Subcutaneous abdominal adipose tissue (tissue), 5 donors: ENCODE measurements at regions not wholly inside any gene's neighbourhood (a gene's known extent, or its start where the extent isn't known, plus 50 kb on each side); places are given as distances from the start of the nearest gene placed in this dataset.
"Not testable (repeated sequence)": the region's sequence is repeated elsewhere in the genome, so short reads cannot be mapped to it uniquely, and the experiment has no call there.

Source experiments
- H3K27ac ChIP-seq: one replicate; pipeline ENCODE4 v1.7.0; 2013; ENCODE audit warnings: low read depth, mild to moderate bottlenecking, inconsistent platforms, low read length, moderate library complexity
- H3K27me3 ChIP-seq, 5 donors: one replicate each; pipeline ENCODE4 v1.7.0; 2013; ENCODE audit warnings: low read length in 5 of 5, inconsistent platforms in 1 of 5; ENCODE audit not compliant: control insufficient read depth in 5 of 5, insufficient read depth in 4 of 5
- H3K36me3 ChIP-seq, 5 donors: one replicate each; pipeline ENCODE4 v1.7.0; 2013; ENCODE audit warnings: low read length in 5 of 5; ENCODE audit not compliant: control insufficient read depth in 5 of 5, insufficient read depth in 5 of 5
- H3K4me1 ChIP-seq, 5 donors: one replicate each; pipeline ENCODE4 v1.7.0; 2013; ENCODE audit warnings: low read length in 5 of 5, mild to moderate bottlenecking in 3 of 5, moderate library complexity in 1 of 5; ENCODE audit not compliant: control insufficient read depth in 5 of 5, insufficient read depth in 5 of 5
- H3K4me3 ChIP-seq, 5 donors: one replicate each; pipeline ENCODE4 v1.7.0; 2013; ENCODE audit warnings: low read length in 5 of 5, low read depth in 1 of 5
- H3K9ac ChIP-seq, 5 donors: one replicate each; pipeline ENCODE4 v1.7.0; 2013; ENCODE audit warnings: low read length in 5 of 5, mild to moderate bottlenecking in 4 of 5, moderate library complexity in 3 of 5
- H3K9me3 ChIP-seq, 5 donors: one replicate each; pipeline ENCODE4 v1.7.0; 2013; ENCODE audit warnings: low read length in 5 of 5; ENCODE audit not compliant: control insufficient read depth in 5 of 5
- donor health status: healthy.
- donor health status: healthy.
- donor health status: healthy.
- donor health status: healthy.
- donor health status: healthy.

DNA sequence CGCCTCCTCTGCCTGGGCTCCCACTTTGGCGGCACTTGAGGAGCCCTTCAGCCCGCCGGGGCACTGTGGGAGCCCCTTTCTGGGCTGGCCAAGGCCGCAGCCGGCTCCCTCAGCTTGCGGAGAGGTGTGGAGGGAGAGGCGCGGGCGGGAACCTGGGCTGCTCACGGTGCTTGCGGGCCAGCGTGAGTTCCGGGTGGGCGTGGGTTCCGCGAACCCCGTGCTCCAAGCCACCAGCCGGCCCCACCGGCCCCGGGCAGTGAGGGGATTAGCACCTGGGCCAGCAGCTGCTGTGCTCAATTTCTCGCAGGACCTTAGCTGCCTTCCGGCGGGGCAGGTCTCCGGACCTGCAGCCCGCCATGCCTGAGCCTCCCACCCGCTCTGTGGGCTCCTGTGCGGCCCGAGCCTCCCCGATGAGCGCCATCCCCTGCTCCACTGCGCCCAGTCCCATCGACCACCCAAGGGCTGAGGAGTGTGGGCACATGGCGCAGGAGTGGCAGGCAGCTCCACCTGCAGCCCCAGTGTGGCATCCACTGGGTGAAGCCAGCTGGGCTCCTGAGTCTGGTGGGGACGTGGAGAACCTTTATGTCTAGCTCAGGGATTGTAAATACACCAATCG, 327.7 kb downstream of the ADAMTS20 start:
- not testable (repeated sequence) for H3K36me3 ChIP-seq, H3K9ac ChIP-seq, H3K4me3 ChIP-seq, H3K9me3 ChIP-seq, H3K27ac ChIP-seq, H3K27me3 ChIP-seq, H3K4me1 ChIP-seq

DNA sequence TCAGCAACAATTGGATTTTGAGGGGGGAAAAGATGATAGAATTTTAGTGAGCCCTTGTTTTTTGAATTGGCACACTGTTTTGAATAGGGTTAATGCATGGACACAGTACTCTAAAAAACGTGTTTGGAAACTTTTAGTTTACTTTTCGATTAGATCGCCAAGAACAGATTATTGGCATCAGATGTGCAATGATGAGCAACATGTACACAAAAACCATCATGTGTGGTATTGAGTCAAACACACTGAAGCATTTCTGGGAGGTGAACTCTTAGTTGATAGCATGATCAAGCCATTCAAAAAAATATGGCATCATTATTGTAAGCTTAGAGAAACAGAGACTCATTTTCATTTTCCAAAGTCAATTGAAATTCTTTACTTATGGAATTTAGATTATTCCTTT, 329.2 kb downstream of the ADAMTS20 start:
- H3K36me3 ChIP-seq: no peaks in the 10 kb centered on the region
- H3K27me3 ChIP-seq: no peaks in the 10 kb centered on the region
- H3K4me3 ChIP-seq: no peak overlapping the region
- H3K9me3 ChIP-seq: no peaks in the 10 kb centered on the region
- no peak overlapping the region for H3K9ac ChIP-seq
- H3K27ac ChIP-seq: no peak overlapping the region
- no peaks in the 10 kb centered on the region for H3K4me1 ChIP-seq

DNA sequence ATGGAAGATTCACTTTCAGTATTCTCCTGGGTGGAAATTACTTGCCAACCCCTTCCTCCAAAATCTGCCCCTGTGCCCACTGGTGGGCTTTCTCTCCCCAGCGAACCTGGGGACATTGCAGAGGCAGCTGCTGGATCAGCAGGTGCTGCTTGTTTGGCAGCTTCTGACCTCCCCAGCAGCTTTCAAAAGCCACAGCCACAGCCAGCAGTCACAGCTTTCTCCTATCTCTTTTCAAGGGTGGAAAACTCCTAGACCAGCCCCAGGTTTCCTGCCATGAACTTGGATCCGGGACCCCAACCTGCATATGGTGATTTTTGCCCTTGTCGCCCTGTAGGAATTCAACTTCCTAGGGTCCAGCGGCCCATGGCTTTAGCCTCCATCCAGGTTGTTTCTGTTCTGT, 330.8 kb downstream of the ADAMTS20 start:
- Histone ChIP-seq H3K4me3 (no peak overlapping the region), H3K27ac (no peak overlapping the region), H3K9ac (no peak overlapping the region), H3K4me1 (no peaks in the 10 kb centered on the region), H3K36me3 (no peaks in the 10 kb centered on the region), H3K27me3 (no peaks in the 10 kb centered on the region), H3K9me3 (no peaks in the 10 kb centered on the region)

DNA sequence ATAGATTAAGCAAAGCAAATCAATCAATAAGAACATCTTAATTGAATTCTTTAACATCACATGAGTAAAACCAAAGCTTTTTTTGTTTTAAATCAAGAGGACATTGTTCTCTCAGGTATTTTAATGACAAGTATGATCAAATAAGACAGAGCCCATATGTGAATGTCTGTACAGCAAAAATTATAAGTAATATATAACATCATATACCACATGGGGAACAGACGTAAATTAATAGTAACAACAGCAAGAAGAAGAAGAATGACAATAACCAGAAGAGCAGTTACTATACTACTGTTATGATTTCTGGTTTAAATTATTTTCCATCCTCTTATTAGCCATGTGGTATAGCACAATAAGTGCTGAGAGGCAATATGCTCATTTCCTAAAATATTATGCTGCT, 335.5 kb downstream of the ADAMTS20 start:
- H3K27ac ChIP-seq: no peak overlapping the region
- H3K4me3 ChIP-seq: no peak overlapping the region
- no peaks in the 10 kb centered on the region for H3K36me3 ChIP-seq
- H3K9me3 ChIP-seq: no peaks in the 10 kb centered on the region
- no peaks in the 10 kb centered on the region for H3K27me3 ChIP-seq
- no peak overlapping the region for H3K9ac ChIP-seq
- no peaks in the 10 kb centered on the region for H3K4me1 ChIP-seq

DNA sequence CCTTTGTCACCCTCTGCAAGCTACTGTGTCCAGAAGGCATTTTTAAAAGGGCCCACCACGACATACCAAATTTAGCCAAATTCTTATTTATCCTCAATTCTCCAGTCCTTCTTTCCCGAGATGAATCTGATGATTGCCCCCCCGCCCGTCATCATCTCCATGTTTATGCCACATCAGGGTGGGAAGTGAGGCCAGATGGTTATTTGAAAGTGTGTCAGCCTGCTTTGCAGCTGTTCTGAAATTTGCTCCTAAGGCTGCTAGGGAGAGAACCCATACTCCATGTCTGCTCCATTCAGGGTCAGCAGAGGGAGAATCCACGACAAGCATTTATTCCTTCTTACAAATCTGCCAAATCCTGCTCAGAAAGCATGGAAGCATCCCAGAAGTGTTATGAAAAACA, 337.8 kb downstream of the ADAMTS20 start:
- Histone ChIP-seq H3K4me1 (no peaks in the 10 kb centered on the region), H3K36me3 (no peaks in the 10 kb centered on the region), H3K9me3 (no peaks in the 10 kb centered on the region), H3K27me3 (no peaks in the 10 kb centered on the region), H3K4me3 (no peak overlapping the region), H3K27ac (no peak overlapping the region), H3K9ac (no peak overlapping the region)

DNA sequence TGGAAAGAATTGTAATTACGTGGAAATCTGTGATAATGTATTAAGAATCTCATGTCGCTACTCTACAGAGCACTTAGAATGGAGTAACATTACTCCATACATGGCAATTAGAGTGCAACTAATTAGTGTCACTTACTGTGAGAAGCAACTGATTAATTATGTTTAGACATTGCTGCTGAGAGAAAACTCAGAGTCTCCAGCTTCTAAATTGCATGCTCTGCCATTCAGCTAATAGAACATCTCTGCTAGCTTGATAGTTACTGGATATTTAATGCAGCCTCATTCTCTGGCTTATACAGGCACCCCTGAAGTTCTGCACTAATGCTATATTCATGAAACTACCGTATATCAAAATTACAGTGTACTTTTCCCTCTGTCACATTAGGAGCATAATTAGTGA, 338.4 kb downstream of the ADAMTS20 start:
- H3K36me3 ChIP-seq: no peaks in the 10 kb centered on the region

DNA sequence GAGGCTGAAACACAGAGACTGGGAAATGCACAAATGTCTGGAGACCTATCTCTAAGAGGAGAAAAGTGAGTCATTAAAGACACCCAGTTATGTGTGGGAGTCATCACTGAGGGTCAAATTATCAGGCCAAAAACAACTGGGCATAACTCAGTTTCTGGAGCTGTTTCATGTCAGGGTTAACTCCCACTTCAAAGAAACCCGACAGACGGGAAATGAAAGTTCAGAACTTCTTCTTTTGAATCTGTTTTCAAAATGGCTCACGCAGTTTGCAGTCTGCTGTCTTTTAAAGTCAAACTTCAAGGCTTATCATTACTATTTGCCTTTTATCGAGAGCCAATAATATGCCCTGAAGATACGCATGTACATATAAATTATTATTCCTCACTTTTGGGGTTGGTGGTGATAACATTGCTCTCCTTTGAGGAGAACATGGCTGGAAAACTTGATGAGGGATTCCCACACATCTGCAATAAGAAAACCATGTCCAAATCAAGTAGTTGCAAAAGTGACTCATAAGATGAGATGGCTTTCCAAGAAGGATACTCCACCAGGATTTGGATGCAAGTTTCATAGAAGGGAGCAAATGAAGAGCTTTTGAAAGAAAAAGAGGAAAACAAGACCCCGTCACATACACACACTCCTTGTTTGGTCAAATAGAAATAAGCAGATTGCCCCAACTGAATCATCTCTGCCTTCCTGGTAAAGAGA, 341.4 kb downstream of the ADAMTS20 start:
- no peaks in the 10 kb centered on the region for H3K36me3 ChIP-seq
- no peaks in the 10 kb centered on the region for H3K27me3 ChIP-seq
- peak overlapping the region; percentile 55 for H3K27ac ChIP-seq
- H3K4me1 ChIP-seq: no peaks in the 10 kb centered on the region
- H3K9ac ChIP-seq: no peak overlapping the region
- no peak overlapping the region for H3K4me3 ChIP-seq
- H3K9me3 ChIP-seq: no peaks in the 10 kb centered on the region

More for the DNA sequence above, 338.4 kb downstream of the ADAMTS20 start:
- Histone ChIP-seq H3K27ac (no peak overlapping the region), H3K9me3 (no peaks in the 10 kb centered on the region), H3K9ac (no peak overlapping the region), H3K27me3 (no peaks in the 10 kb centered on the region), H3K4me3 (no peak overlapping the region), H3K4me1 (no peaks in the 10 kb centered on the region)

DNA sequence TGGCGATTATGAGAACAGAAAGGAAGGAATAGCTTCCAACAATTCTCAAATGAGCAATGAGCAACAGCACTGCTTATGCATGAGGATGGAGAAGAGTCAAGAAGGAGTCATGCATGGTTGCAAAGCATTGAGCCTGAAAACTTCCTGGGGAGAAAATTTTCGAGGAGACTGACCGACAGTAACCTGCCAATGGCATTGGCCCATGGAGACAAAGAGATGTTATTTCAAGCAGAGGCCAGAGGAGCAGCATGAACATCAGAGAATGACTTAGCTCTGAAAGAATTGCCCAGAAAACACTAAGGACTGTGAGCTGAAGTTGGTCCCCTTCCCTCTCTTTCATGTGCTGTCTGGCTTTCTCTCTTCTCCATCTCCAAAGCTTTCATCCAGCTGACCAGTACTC, 343.4 kb downstream of the ADAMTS20 start:
- H3K27me3 ChIP-seq: no peaks in the 10 kb centered on the region
- H3K36me3 ChIP-seq: no peaks in the 10 kb centered on the region
- H3K9ac ChIP-seq: no peak overlapping the region
- no peaks in the 10 kb centered on the region for H3K4me1 ChIP-seq
- no peak overlapping the region for H3K4me3 ChIP-seq
- H3K27ac ChIP-seq: no peak overlapping the region
- H3K9me3 ChIP-seq: no peaks in the 10 kb centered on the region

DNA sequence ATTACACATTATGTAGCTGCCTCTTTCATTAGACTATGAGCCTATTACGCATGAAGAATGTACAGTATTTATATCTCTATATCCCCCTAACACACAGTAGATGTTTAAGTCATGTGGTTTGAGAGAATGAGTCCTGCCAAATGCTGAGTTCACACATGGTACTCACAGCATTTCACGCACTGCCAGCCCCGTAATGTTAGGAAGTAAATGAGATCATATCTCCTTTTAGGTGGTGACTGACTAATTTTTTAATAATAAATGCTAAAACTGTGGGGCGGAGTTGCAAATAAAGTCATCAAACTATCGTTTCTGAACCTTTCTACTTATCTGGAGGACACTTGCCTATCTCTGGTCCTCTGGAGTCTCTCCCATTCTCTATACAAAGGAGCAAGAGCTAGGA, 343.8 kb downstream of the ADAMTS20 start:
- H3K9me3 ChIP-seq: no peaks in the 10 kb centered on the region
- no peaks in the 10 kb centered on the region for H3K4me1 ChIP-seq
- H3K27ac ChIP-seq: no peak overlapping the region
- no peaks in the 10 kb centered on the region for H3K27me3 ChIP-seq
- H3K9ac ChIP-seq: no peak overlapping the region
- no peaks in the 10 kb centered on the region for H3K36me3 ChIP-seq
- no peak overlapping the region for H3K4me3 ChIP-seq

DNA sequence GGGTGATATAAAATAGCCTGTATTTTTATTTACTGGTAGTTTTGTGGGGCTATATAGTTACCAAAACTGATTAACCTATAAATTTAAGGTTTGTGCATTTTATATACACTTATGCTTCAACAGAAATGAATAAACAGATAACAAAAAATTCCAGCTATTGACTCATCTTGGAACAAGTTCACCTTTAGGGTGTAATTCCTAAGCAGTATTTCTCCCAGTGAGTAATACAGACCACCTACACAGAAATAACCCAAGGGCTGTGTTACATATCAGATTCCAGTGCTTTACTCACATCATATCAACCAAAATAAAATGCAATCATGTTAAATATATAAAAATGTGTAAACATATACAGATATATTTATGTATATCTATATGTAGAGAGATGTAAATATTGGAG, 345.6 kb downstream of the ADAMTS20 start:
- no peaks in the 10 kb centered on the region for H3K36me3 ChIP-seq
- no peaks in the 10 kb centered on the region for H3K27me3 ChIP-seq
- H3K9me3 ChIP-seq: no peaks in the 10 kb centered on the region
- no peak overlapping the region for H3K9ac ChIP-seq
- H3K4me1 ChIP-seq: no peaks in the 10 kb centered on the region
- H3K27ac ChIP-seq: no peak overlapping the region
- no peak overlapping the region for H3K4me3 ChIP-seq
